ENCODE measurements at regions not wholly inside any gene's neighbourhood (a gene's known extent, or its start where the extent isn't known, plus 50 kb on each side); places are given as distances from the start of the nearest gene placed in this dataset.

DNA sequence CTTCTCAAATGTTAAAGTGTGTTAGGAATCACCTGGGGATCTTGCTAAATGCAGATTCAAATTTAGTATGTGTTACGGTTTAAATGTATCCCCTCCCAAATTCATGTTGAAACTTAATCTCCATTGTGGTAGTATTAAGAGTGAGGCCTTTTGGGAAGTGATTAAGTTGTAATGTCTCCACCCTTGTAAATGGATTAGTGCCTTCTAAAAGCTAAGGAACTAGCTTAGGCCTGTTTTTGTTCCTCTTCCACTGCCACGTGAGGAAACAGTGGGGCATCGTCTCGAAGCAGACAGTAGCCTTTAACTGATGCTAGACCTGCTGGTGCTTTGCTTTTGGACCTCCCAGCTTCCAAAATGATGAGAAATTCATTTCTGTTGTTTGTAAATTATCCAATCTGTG, 52.3 kb upstream of the SEMA3D start:
- Histone ChIP-seq H3K9me3 (no peaks in the 10 kb centered on the region), H3K27me3 (no peaks in the 10 kb centered on the region), H3K4me3 (no peak overlapping the region), H3K4me1 (no peaks in the 10 kb centered on the region), H3K27ac (no peak overlapping the region), H3K36me3 (no peaks in the 10 kb centered on the region)
- WGBS, 2 donors (ENCODE audit: low coverage in 1 of 2): 64 to 82% methylated on average over 4 of the region's 4 CpGs
- intact Hi-C loops (cut with DNase I; ENCODE audit: low total_unique reads): no loop called here
- TF ChIP-seq EP300 (IDR thresholded peaks at IDR 0.05; ENCODE audit: low read depth): no peak
- TF ChIP-seq POLR2A (IDR thresholded peaks at IDR 0.05): no peak
- no peak for TF ChIP-seq POLR2AphosphoS5 (IDR thresholded peaks at IDR 0.05)
- TF ChIP-seq, protein P1, sequence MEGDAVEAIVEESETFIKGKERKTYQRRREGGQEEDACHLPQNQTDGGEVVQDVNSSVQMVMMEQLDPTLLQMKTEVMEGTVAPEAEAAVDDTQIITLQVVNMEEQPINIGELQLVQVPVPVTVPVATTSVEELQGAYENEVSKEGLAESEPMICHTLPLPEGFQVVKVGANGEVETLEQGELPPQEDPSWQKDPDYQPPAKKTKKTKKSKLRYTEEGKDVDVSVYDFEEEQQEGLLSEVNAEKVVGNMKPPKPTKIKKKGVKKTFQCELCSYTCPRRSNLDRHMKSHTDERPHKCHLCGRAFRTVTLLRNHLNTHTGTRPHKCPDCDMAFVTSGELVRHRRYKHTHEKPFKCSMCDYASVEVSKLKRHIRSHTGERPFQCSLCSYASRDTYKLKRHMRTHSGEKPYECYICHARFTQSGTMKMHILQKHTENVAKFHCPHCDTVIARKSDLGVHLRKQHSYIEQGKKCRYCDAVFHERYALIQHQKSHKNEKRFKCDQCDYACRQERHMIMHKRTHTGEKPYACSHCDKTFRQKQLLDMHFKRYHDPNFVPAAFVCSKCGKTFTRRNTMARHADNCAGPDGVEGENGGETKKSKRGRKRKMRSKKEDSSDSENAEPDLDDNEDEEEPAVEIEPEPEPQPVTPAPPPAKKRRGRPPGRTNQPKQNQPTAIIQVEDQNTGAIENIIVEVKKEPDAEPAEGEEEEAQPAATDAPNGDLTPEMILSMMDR (IDR thresholded peaks at IDR 0.05): no peak
- in situ Hi-C loops (cut with MboI; ENCODE audit: low pct_ligation_motif_present in 1 of 4, low pct_unique_long_range_greater_than_20kb in 1 of 4, low sequenced_read_pairs in 3 of 4): no loop called here
- DNase-seq: no peak

DNA sequence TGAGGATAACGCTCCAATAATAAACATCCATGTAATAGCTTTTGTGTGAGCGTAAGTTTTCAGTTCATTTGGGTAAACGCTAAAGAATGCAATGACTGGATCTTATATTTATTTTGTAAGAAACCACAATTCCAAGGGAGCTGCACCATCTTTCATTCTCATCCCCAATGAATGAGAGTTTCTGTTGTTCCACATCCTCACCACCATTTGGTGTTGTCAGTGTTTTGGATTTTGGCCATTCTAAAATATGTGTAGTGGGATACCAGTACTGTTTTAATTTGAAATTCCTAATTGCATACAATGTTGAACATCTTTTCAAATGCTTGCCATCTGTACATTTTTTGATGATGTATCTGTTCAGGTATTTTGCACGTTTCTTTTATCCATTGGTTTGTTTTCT, 50.9 kb upstream of the SEMA3D start:
- H3K9me3 ChIP-seq: no peaks in the 10 kb centered on the region
- H3K4me1 ChIP-seq: no peaks in the 10 kb centered on the region
- intact Hi-C loops (cut with DNase I; ENCODE audit: low total_unique reads) (no loop called here), in situ Hi-C loops (cut with MboI; ENCODE audit: low pct_ligation_motif_present in 1 of 4, low pct_unique_long_range_greater_than_20kb in 1 of 4, low sequenced_read_pairs in 3 of 4) (no loop called here)
- H3K27ac ChIP-seq: no peak overlapping the region
- TF ChIP-seq POLR2A (IDR thresholded peaks at IDR 0.05): no peak
- no peak for TF ChIP-seq EP300 (IDR thresholded peaks at IDR 0.05; ENCODE audit: low read depth)
- no peak for TF ChIP-seq POLR2AphosphoS5 (IDR thresholded peaks at IDR 0.05)
- TF ChIP-seq, protein P1 (IDR thresholded peaks at IDR 0.05): no peak
- DNase-seq: no peak
- 66 to 72% methylated on average over 4 of the region's 4 CpGs for WGBS, 2 donors (ENCODE audit: low coverage in 1 of 2)
- no peak overlapping the region for H3K4me3 ChIP-seq
- H3K36me3 ChIP-seq: no peaks in the 10 kb centered on the region
- H3K27me3 ChIP-seq: no peaks in the 10 kb centered on the region

Small RNA genes lying in the stretch of these regions (small RNA-seq; reads per million reads assigned to genes)
- 0 reads per million in 4 donors for gene DYNLL1P7
